IMR-90 (cell line): ENCODE measurements at regions not wholly inside any gene's neighbourhood (a gene's known extent, or its start where the extent isn't known, plus 50 kb on each side); places are given as distances from the start of the nearest gene placed in this dataset.

ENCODE experiments used
- ATAC-seq: fragments of 200-7000 bp; cut with Tn5 transposase; 2 replicates; pipeline ENCODE4 v1.9.1; 2020; ENCODE audit warnings: low read depth, mild to moderate bottlenecking, moderate library complexity
- BruUV-seq: library from RNA; stranded (reverse); fragments of 400-500 nt; replicated peaks from 2 replicates; lab custom pipeline; 2021; lab: Mats Ljungman, UMichigan
- CTCF ChIA-PET: fragments of 300-600 bp; formaldehyde crosslinking; extraction: SDS; loops from one replicate; lab custom pipeline; 2021; ENCODE audit warnings: antibody characterized with exemption; lab: Yijun Ruan, JAX
- POLR2A ChIA-PET: fragments of 300-600 bp; sonication (Branson Sonifier 250); formaldehyde crosslinking; loops from one replicate; lab custom pipeline; 2022; ENCODE audit warnings: antibody characterized with exemption; ENCODE audit not compliant: unreplicated experiment; lab: Charles Lee
- DNase-seq: peaks from one replicate; pipeline ENCODE4 v3.0.0; 2013
- H2AFZ ChIP-seq: replicated peaks from 2 replicates; pipeline ENCODE3; 2013; ENCODE audit warnings: low read length, mild to moderate bottlenecking; ENCODE audit not compliant: poor library complexity
- H2AK5ac ChIP-seq: 2 replicates; pipeline ENCODE4 v1.6.1; 2013; ENCODE audit warnings: low read depth, low read length, inconsistent platforms
- H2AK9ac ChIP-seq: replicated peaks from 2 replicates; pipeline ENCODE3; 2013; ENCODE audit warnings: mild to moderate bottlenecking, low read depth, low read length, moderate library complexity; ENCODE audit not compliant: poor library complexity
- H2BK120ac ChIP-seq: 2 replicates; pipeline ENCODE4 v1.6.1; 2013; ENCODE audit warnings: low read depth, low read length, inconsistent platforms
- H2BK15ac ChIP-seq: 3 replicates; pipeline ENCODE4 v1.6.1; 2013; ENCODE audit warnings: low read depth, low read length, inconsistent platforms
- H2BK20ac ChIP-seq: 2 replicates; pipeline ENCODE4 v1.6.1; 2013; ENCODE audit warnings: low read depth, mild to moderate bottlenecking, inconsistent platforms, low read length, moderate library complexity
- H2BK5ac ChIP-seq: 2 replicates; pipeline ENCODE4 v1.6.1; 2013; ENCODE audit warnings: mild to moderate bottlenecking, low read depth, low read length, inconsistent platforms; ENCODE audit not compliant: poor library complexity, severe bottlenecking
- H3K14ac ChIP-seq: replicated peaks from 2 replicates; pipeline ENCODE4 v1.6.1; 2013; ENCODE audit warnings: low read depth, low read length, inconsistent platforms
- H3K18ac ChIP-seq: 2 replicates; pipeline ENCODE4 v1.6.1; 2013; ENCODE audit warnings: low read depth, low read length, control low read depth
- H3K23ac ChIP-seq: 2 replicates; pipeline ENCODE4 v1.6.1; 2013; ENCODE audit warnings: low read depth, low read length, inconsistent platforms
- H3K27ac ChIP-seq: 2 replicates; pipeline ENCODE4 v1.5.1; 2013; ENCODE audit warnings: mild to moderate bottlenecking, control low read depth, low read length; ENCODE audit not compliant: insufficient read depth
- H3K27me3 ChIP-seq: 2 replicates; pipeline ENCODE4 v1.6.1; 2013; ENCODE audit warnings: low read length; ENCODE audit not compliant: control insufficient read depth, insufficient read depth
- H3K36me3 ChIP-seq: 2 replicates; pipeline ENCODE4 v1.6.1; 2013; ENCODE audit warnings: low read length, mixed read lengths; ENCODE audit not compliant: control insufficient read depth, insufficient read depth
- H3K4ac ChIP-seq: 2 replicates; pipeline ENCODE4 v1.6.1; 2013; ENCODE audit warnings: low read depth, low read length, inconsistent platforms
- H3K4me1 ChIP-seq: 2 replicates; pipeline ENCODE4 v1.6.1; 2013; ENCODE audit warnings: low read length, mixed read lengths; ENCODE audit not compliant: control insufficient read depth, insufficient read depth
- H3K4me2 ChIP-seq: 2 replicates; pipeline ENCODE4 v1.6.1; 2013; ENCODE audit warnings: low read depth, mild to moderate bottlenecking, control low read depth, low read length, moderate library complexity
- H3K4me3 ChIP-seq: 2 replicates; pipeline ENCODE4 v1.5.1; 2013; ENCODE audit warnings: low read depth, mild to moderate bottlenecking, control low read depth, low read length, moderate library complexity; ENCODE audit not compliant: insufficient read depth
- H3K56ac ChIP-seq: 2 replicates; pipeline ENCODE4 v1.6.1; 2013; ENCODE audit warnings: low read length, inconsistent platforms; ENCODE audit not compliant: insufficient read depth; ENCODE audit errors: extremely low read depth
- H3K79me1 ChIP-seq, 2 experiments: 2 replicates each; pipeline ENCODE4 v1.6.1; 2013; ENCODE audit warnings: low read length in 2 of 2, inconsistent platforms in 1 of 2, low read depth in 1 of 2
- H3K9ac ChIP-seq: 2 replicates; pipeline ENCODE4 v1.6.1; 2013; ENCODE audit warnings: low read depth, low read length, control low read depth
- H3K9me1 ChIP-seq: 2 replicates; pipeline ENCODE4 v1.6.1; 2013; ENCODE audit warnings: low read length, inconsistent platforms; ENCODE audit not compliant: insufficient read depth
- H3K9me3 ChIP-seq: 2 replicates; pipeline ENCODE4 v1.6.1; 2013; ENCODE audit warnings: low read length; ENCODE audit not compliant: control insufficient read depth, insufficient read depth
- H4K20me1 ChIP-seq: 2 replicates; pipeline ENCODE4 v1.6.1; 2013; ENCODE audit warnings: low read length, inconsistent platforms; ENCODE audit not compliant: insufficient read depth
- H4K5ac ChIP-seq: 2 replicates; pipeline ENCODE4 v1.6.1; 2013; ENCODE audit warnings: mild to moderate bottlenecking, low read depth, low read length, control low read depth
- H4K8ac ChIP-seq, 2 experiments: 2 replicates each; pipeline ENCODE4 v1.6.1; 2013; ENCODE audit warnings: low read depth in 2 of 2, low read length in 2 of 2, control low read depth in 1 of 2, inconsistent platforms in 1 of 2
- H4K91ac ChIP-seq: 2 replicates; pipeline ENCODE4 v1.6.1; 2013; ENCODE audit warnings: low read depth, low read length, inconsistent platforms; ENCODE audit not compliant: insufficient read depth
- BHLHE40 ChIP-seq: fragments of 150-350 bp; IDR thresholded peaks from 2 replicates; pipeline ENCODE4 v1.6.1; 2016; ENCODE audit warnings: mild to moderate bottlenecking, low read depth, low read length
- MAFK ChIP-seq: IDR thresholded peaks from 2 replicates; pipeline ENCODE4 v1.6.1; 2012; ENCODE audit warnings: low read depth, low read length, improper control_type of control experiment
- SMC3 ChIP-seq: fragments of 150-350 bp; IDR thresholded peaks from 2 replicates; pipeline ENCODE4 v1.6.1; 2016; ENCODE audit warnings: low read depth, mild to moderate bottlenecking, antibody characterized with exemption, low read length, moderate library complexity
- dilution Hi-C: fragments of 300-500 bp; cut with HindIII; formaldehyde crosslinking; loops from one replicate; pipeline ENCODE4 v1.14.3; 2018; ENCODE audit warnings: low sequenced_read_pairs; ENCODE audit not compliant: unreplicated experiment
- in situ Hi-C: fragments of 300-500 bp; cut with MboI; formaldehyde crosslinking; loops from 3 replicates; pipeline ENCODE4 v1.14.3; 2019; ENCODE audit warnings: low sequenced_read_pairs, inconsistent platforms, mixed read lengths
- intact Hi-C: fragments of 100-400 bp; cut with micrococcal nuclease; formaldehyde crosslinking; loops from 2 replicates; pipeline ENCODE4 v1.10.0; 2022
- TF ChIP-seq, protein P1 (sequence below): fragments of 150-350 bp; IDR thresholded peaks from 2 replicates; pipeline ENCODE4 v1.6.1; 2016; ENCODE audit warnings: low read depth, mild to moderate bottlenecking, low read length, moderate library complexity, borderline replicate concordance

DNA sequence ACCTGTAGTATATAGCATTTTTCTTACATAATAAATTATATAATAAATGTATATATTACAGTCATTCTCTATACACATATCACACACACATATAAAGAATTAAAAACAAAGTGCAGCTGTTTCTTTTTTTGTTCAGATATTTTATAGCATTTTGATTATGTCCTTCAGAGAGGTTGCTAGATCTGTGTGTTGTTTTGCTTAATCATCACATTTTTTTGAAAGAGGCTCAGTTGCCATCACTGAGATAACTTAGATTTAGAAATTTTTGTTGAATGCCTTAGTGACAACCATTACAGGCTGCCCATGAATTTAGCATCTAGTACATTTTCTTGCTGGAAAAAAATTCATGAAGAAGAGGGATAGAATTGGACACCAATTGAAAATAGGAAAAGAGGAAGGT lies 545.2 kb upstream of the PCDH9 start:
- in situ Hi-C loops: no loop called here
- POLR2A ChIA-PET: no interaction called here
- no peak overlapping the region for H4K5ac ChIP-seq

More for the DNA sequence above, 545.2 kb upstream of the PCDH9 start:
- H2BK120ac ChIP-seq: no peak overlapping the region
- H2BK20ac ChIP-seq: no peak overlapping the region
- no peak overlapping the region for H3K4ac ChIP-seq
- H2AK5ac ChIP-seq: no peak overlapping the region
- H2BK15ac ChIP-seq: no peak overlapping the region
- no peak overlapping the region for H3K4me2 ChIP-seq
- no peaks in the 10 kb centered on the region for H3K36me3 ChIP-seq
- H4K8ac ChIP-seq: no peak overlapping the region
- intact Hi-C loops (no loop called here), dilution Hi-C loops (no loop called here)
- H3K14ac ChIP-seq: no peak overlapping the region
- CTCF ChIA-PET: no interaction called here
- no peak overlapping the region for H3K23ac ChIP-seq
- H3K9me3 ChIP-seq: peaks cover 5% of the 10 kb centered on the region; the same call in 1 of the 2 replicates
- H2AFZ ChIP-seq: no peak overlapping the region
- H4K20me1 ChIP-seq: no peaks in the 10 kb centered on the region
- H3K9ac ChIP-seq: no peak overlapping the region
- H3K9me1 ChIP-seq: no peaks in the 10 kb centered on the region
- H3K4me3 ChIP-seq: no peak overlapping the region
- no peak overlapping the region for H2BK5ac ChIP-seq
- no peak overlapping the region for H4K91ac ChIP-seq
- no peak overlapping the region for H3K27ac ChIP-seq
- H3K4me1 ChIP-seq: no peaks in the 10 kb centered on the region
- no peak for DNase-seq
- no peaks in the 10 kb centered on the region for H3K27me3 ChIP-seq
- no TSS peak for BruUV-seq
- TF ChIP-seq SMC3: no peak
- no peak for TF ChIP-seq BHLHE40
- TF ChIP-seq, protein P1, sequence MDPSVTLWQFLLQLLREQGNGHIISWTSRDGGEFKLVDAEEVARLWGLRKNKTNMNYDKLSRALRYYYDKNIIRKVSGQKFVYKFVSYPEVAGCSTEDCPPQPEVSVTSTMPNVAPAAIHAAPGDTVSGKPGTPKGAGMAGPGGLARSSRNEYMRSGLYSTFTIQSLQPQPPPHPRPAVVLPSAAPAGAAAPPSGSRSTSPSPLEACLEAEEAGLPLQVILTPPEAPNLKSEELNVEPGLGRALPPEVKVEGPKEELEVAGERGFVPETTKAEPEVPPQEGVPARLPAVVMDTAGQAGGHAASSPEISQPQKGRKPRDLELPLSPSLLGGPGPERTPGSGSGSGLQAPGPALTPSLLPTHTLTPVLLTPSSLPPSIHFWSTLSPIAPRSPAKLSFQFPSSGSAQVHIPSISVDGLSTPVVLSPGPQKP: no peak
- TF ChIP-seq MAFK: peak; percentile 82
- H2AK9ac ChIP-seq: no peak overlapping the region
- no peak overlapping the region for H3K56ac ChIP-seq
- ATAC-seq: no peak
- H3K79me1 ChIP-seq: no peaks in the 10 kb centered on the region
- no peak overlapping the region for H3K18ac ChIP-seq
